ENCODE measurements at regions not wholly inside any gene's neighbourhood (a gene's known extent, or its start where the extent isn't known, plus 50 kb on each side); places are given as distances from the start of the nearest gene placed in this dataset.

- H3K27ac ChIP-seq (ENCODE audit: insufficient read depth, low read length), result no peak overlapping the region
- no peak overlapping the region for H3K4me3 ChIP-seq (ENCODE audit: insufficient read depth, low read depth, low read length)
- H2BK15ac ChIP-seq (ENCODE audit: low read depth, low read length), result no peak overlapping the region
- POLR2A ChIA-PET (ENCODE audit: unreplicated experiment), result no interaction called here
- H3K4ac ChIP-seq (ENCODE audit: low read depth, low read length), result no peak overlapping the region
- H3K14ac ChIP-seq (replicated peaks; ENCODE audit: low read depth, low read length), result no peak overlapping the region
- no TSS peak for BruUV-seq (replicated peaks)
- no peak overlapping the region for H3K4me2 ChIP-seq (ENCODE audit: low read depth, low read length)
- no CpG with 5 or more reads among the region's 5 CpGs for WGBS, 2 experiments (ENCODE audit: extremely low coverage in 2 of 2, insufficient read length in 1 of 2)
- no peak overlapping the region for H3K23ac ChIP-seq (ENCODE audit: low read depth, low read length)
- no peak for ATAC-seq (ENCODE audit: low read depth)
- H3K9ac ChIP-seq (ENCODE audit: low read depth, low read length), result no peak overlapping the region
- no peaks in the 10 kb centered on the region for H3K27me3 ChIP-seq (ENCODE audit: control insufficient read depth, insufficient read depth, low read length)
- H4K8ac ChIP-seq (ENCODE audit: low read depth in 2 of 2, low read length in 2 of 2), result no peak overlapping the region
- DNase-seq, result no peak
- no peak overlapping the region for H4K91ac ChIP-seq (ENCODE audit: insufficient read depth, low read depth, low read length)
- H3K56ac ChIP-seq (ENCODE audit: extremely low read depth, insufficient read depth, low read length), result no peak overlapping the region
- H3K36me3 ChIP-seq (ENCODE audit: control insufficient read depth, insufficient read depth, low read length), result no peaks in the 10 kb centered on the region
- peaks cover 2% of the 10 kb centered on the region for H3K4me1 ChIP-seq (ENCODE audit: control insufficient read depth, insufficient read depth, low read length)
- H2BK120ac ChIP-seq (ENCODE audit: low read depth, low read length), result no peak overlapping the region
- H4K20me1 ChIP-seq (ENCODE audit: insufficient read depth, low read length), result no peaks in the 10 kb centered on the region
- in situ Hi-C loops (cut with MboI; ENCODE audit: low sequenced_read_pairs) (no loop called here), intact Hi-C loops (cut with micrococcal nuclease) (no loop called here), dilution Hi-C loops (cut with HindIII; ENCODE audit: low sequenced_read_pairs, unreplicated experiment) (no loop called here)
- H2AK5ac ChIP-seq (ENCODE audit: low read depth, low read length), result no peak overlapping the region
- H3K79me1 ChIP-seq (ENCODE audit: low read depth in 1 of 2, low read length in 2 of 2), result no peaks in the 10 kb centered on the region
- H3K18ac ChIP-seq (ENCODE audit: low read depth, low read length), result no peak overlapping the region
- H2BK5ac ChIP-seq (ENCODE audit: low read depth, low read length, poor library complexity, severe bottlenecking), result no peak overlapping the region
- CTCF ChIA-PET, result interaction anchor here (0.6 kb wide), 1 partner anchor 54 kb away, joined by 4 read pairs; no protein-coding TSS in a partner anchor
- H3K9me3 ChIP-seq (ENCODE audit: control insufficient read depth, insufficient read depth, low read length), result no peaks in the 10 kb centered on the region; the same call in 1 of the 2 replicates
- H2AFZ ChIP-seq (replicated peaks; ENCODE audit: low read length, poor library complexity), result no peak overlapping the region
- H4K5ac ChIP-seq (ENCODE audit: low read depth, low read length), result no peak overlapping the region
- no peak overlapping the region for H2AK9ac ChIP-seq (replicated peaks; ENCODE audit: low read depth, low read length, poor library complexity)
- H2BK20ac ChIP-seq (ENCODE audit: low read depth, low read length), result no peak overlapping the region
- TF ChIP-seq RCOR1 (IDR thresholded peaks at IDR 0.05; ENCODE audit: insufficient replicate concordance, low read length) (no peak), SMC3 (IDR thresholded peaks at IDR 0.05; ENCODE audit: low read depth, low read length) (no peak), POLR2A (IDR thresholded peaks at IDR 0.05; ENCODE audit: low read depth, low read length) (no peak), MAFK (IDR thresholded peaks at IDR 0.05; ENCODE audit: low read depth, low read length) (no peak), CHD1 (IDR thresholded peaks at IDR 0.05; ENCODE audit: low read depth, low read length) (no peak), FOS (IDR thresholded peaks at IDR 0.05; ENCODE audit: low read depth, low read length) (no peak), NFE2L2 (IDR thresholded peaks at IDR 0.05; ENCODE audit: low read depth, low read length) (no peak), USF2 (IDR thresholded peaks at IDR 0.05; ENCODE audit: low read depth, low read length) (no peak), MXI1 (IDR thresholded peaks at IDR 0.05; ENCODE audit: borderline replicate concordance, low read depth, low read length) (no peak), MAZ (IDR thresholded peaks at IDR 0.05; ENCODE audit: borderline replicate concordance, low read depth, low read length) (no peak), ELK1 (IDR thresholded peaks at IDR 0.05; ENCODE audit: borderline replicate concordance, low read depth, low read length) (no peak), CEBPB (IDR thresholded peaks at IDR 0.05; ENCODE audit: low read depth, low read length) (no peak), RAD21 (IDR thresholded peaks at IDR 0.05; ENCODE audit: low read length) (no peak)
- TF ChIP-seq, protein P1, sequence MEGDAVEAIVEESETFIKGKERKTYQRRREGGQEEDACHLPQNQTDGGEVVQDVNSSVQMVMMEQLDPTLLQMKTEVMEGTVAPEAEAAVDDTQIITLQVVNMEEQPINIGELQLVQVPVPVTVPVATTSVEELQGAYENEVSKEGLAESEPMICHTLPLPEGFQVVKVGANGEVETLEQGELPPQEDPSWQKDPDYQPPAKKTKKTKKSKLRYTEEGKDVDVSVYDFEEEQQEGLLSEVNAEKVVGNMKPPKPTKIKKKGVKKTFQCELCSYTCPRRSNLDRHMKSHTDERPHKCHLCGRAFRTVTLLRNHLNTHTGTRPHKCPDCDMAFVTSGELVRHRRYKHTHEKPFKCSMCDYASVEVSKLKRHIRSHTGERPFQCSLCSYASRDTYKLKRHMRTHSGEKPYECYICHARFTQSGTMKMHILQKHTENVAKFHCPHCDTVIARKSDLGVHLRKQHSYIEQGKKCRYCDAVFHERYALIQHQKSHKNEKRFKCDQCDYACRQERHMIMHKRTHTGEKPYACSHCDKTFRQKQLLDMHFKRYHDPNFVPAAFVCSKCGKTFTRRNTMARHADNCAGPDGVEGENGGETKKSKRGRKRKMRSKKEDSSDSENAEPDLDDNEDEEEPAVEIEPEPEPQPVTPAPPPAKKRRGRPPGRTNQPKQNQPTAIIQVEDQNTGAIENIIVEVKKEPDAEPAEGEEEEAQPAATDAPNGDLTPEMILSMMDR (conservative IDR thresholded peaks at IDR 0.05; ENCODE audit: low read depth, low read length), result no peak
- peaks cover 6% of the 10 kb centered on the region; the same call in 1 of the 2 replicates for H3K9me1 ChIP-seq (ENCODE audit: insufficient read depth, low read length)
Measured at GRCh38 chr3:30475038-30475808, 131.2 kb upstream of the TGFBR2 start.

Data from IMR-90 (cell line).